Kidney tubule cell (primary cell): ENCODE measurements at regions not wholly inside any gene's neighbourhood (a gene's known extent, or its start where the extent isn't known, plus 50 kb on each side); places are given as distances from the start of the nearest gene placed in this dataset.
A peak's percentile ranks its signal among the peaks of the same experiment; 100 is the strongest.

Experiments used
- DNase-seq: peaks from one replicate; pipeline ENCODE4 v3.0.0-alpha.2; 2018; ENCODE audit warnings: low spot score

GRCh38 chr2:151083856-151084795 lies 177.5 kb downstream of the RBM43 start:
- DNase-seq = no peak

DNA sequence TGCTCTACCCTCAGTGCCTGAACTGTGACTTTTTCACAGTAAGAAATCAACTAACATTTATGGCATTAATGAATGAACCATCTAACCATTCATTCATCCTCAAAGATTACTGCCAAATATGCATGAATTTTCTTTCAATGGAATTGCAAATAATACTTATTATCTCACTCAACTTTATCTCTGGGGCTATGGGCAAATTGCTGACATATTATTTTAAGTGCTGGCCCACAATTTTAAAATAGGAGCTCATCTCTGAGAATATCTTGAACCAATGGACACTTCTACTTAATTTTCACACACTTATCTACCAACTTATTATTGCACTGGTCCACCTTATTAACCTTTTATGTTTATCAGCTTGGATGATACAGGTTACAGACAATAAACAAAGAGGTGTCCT lies 182.8 kb downstream of the RBM43 start:
- DNase-seq = no peak

- no peak for DNase-seq
These were observed 189.8 kb downstream of the RBM43 start for GRCh38 chr2:151071906-151072305.

GRCh38 chr2:151071382-151071781 lies 190.3 kb downstream of the RBM43 start:
- peak; percentile 53 for DNase-seq

- DNase-seq = no peak
These were observed 191.4 kb downstream of the RBM43 start for GRCh38 chr2:151070253-151070652.

DNA sequence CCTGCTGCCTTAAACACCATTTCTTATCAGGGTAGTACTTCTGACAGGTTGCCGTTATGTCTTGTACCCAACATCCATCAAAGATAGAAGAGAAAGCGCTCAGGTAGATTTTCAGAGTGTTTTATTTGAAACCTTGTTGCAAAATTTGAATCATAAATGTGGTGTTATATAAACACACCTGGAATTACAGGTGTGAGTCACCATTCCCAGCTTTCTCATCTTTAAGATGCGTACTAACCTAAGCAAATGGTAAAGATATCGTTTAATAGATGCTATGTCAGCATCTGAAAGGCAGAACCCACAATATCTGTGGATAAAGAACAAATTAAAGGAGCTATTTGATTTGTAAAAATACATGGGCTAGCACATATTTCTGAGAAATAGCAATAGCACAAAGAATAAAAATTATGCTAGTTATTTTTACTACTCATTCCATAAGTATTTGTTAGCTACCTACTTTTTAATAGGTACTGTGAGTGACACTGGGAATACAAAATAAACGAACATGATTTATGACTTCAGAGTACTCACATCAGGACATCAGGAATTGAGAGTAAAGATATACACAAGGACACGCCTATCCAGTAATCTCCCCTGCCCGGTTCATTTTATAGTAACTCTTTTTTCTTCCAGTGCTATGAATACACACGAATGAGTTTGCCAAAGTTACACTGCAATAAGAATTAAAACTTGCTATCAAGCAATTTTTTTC lies 193.8 kb downstream of the RBM43 start:
- DNase-seq = no peak

GRCh38 chr2:151063271-151063670 lies 198.4 kb downstream of the RBM43 start:
- peak; percentile 18 for DNase-seq

- DNase-seq = no peak
These were observed 201.4 kb downstream of the RBM43 start for GRCh38 chr2:151060287-151060686.

- no peak for DNase-seq
These were observed 204.8 kb downstream of the RBM43 start for GRCh38 chr2:151056870-151057269.

GRCh38 chr2:151053661-151053990 lies 208.0 kb downstream of the RBM43 start:
- DNase-seq = peak; percentile 53

DNA sequence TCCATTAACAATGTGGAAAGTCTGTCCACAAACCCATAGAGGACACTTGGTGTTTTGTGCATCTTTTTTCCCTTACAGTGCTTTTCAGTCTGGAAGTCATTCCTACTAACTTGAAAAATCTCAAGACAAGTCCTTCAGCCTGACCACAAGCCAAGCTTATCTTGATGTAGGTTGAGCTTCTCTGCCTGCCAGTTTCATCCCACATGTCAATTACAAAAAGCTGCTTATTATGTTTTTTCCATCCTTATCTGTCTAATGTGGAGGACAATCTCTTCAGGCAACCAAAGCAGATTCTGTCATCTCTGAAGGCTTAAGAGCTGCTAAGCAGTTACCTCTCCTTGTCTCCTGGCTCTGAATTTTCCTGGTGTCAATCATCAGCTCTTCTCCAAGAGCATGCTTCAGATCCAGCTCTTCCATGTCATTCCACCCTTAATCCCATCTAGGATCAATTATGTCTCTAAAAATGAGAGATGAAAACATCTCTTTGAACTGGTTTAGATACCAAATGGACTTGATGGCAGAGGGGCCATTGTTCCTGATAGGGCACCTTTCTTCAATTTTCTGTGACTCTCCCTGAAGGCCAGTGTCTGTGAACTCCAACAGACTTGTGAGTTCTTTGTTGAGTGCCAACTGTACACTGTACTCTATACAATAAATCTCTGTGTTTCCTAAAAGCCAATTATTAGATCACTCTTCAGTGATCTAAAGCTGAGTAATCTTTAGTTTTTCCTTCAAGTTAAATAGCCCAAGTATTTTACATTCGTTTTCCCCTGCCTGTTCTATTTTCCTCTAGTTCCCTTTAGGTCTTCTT lies 208.6 kb downstream of the RBM43 start:
- no peak for DNase-seq

GRCh38 chr2:151051574-151052220 lies 210.0 kb downstream of the RBM43 start:
- peak; percentile 68 for DNase-seq

DNA sequence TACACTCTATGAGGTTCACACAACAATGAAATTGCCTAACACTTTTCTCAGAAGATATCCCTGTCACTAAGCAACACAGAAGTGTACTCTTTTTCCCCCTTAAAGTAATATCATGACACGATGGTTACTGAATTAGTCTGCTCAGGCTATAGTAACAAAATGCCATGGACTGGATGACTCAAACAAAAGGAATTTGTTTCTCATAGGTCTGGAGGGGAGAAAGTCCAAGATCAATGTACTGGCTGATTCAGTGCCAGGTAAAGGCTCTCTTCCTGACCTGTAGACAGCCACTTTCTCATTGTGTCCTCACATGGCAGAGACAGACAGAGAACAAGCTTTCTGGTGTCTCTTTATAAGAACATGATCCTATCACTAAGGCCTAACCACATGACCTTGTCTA lies 211.9 kb downstream of the RBM43 start:
- DNase-seq = peak; percentile 91

- no peak for DNase-seq
These were observed 213.2 kb downstream of the RBM43 start for GRCh38 chr2:151048331-151049054.

DNA sequence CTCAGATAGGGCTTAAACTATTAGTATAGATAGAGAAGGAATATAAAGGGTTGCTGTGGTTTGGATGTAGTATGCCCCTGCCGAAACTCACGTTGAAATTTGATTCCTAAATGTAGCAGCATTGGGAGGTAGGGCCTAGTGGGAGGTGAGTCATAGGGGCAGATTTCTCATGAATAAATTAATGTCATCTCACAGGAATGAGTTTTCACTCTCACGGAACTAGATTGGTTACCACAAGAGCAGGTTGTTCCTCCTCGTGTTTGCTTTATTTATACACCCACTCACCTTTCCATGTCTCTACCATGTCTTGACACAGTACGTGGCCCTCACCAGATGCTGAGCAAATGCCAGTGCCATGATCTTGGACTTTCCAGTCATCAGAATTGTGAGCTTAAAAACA lies 218.2 kb downstream of the RBM43 start:
- DNase-seq = peak; percentile 92

DNA sequence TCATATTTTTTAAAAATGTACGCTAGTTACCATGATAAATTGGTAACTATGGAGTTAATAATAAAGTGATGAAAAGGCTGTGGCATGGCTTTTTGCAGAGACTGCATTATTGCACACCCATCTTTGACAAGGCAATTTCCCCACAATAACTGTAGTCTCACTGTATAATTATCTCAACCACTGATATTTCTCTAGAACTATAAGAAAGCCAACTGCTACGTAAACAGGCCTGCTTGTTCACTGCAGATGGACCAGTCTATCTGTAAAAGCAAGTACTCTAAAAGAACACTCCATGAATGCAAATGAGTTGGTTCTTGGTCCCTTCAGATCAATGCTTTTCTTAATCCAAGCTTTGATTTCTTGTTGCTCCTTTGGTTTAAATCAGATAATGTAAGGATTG lies 218.7 kb downstream of the RBM43 start:
- DNase-seq = no peak

GRCh38 chr2:151040039-151040438 lies 221.6 kb downstream of the RBM43 start:
- no peak for DNase-seq

- no peak for DNase-seq
These were observed 223.1 kb downstream of the RBM43 start for GRCh38 chr2:151038516-151038915.

- DNase-seq = no peak
These were observed 224.2 kb downstream of the RBM43 start for GRCh38 chr2:151037434-151037833.

- DNase-seq = no peak
These were observed 228.1 kb downstream of the RBM43 start for GRCh38 chr2:151033271-151034248.
